WTC11 (cell line): ENCODE measurements at regions not wholly inside any gene's neighbourhood (a gene's known extent, or its start where the extent isn't known, plus 50 kb on each side); places are given as distances from the start of the nearest gene placed in this dataset.

Experiments used
- GRHL2 ChIP-seq: fragments of 250-450 bp; sonication (Bioruptor Pico); IDR thresholded peaks from 2 replicates; pipeline ENCODE4 v1.8.0; 2022; ENCODE audit warnings: mild to moderate bottlenecking, moderate library complexity; ENCODE audit not compliant: insufficient replicate concordance, severe bottlenecking
- JAZF1 ChIP-seq: fragments of 250-450 bp; sonication (Bioruptor Pico); IDR thresholded peaks from 2 replicates; pipeline ENCODE4 v1.9.0; 2021; ENCODE audit warnings: moderate library complexity, mild to moderate bottlenecking, inconsistent platforms
- MXD4 ChIP-seq: fragments of 250-450 bp; sonication (Bioruptor Pico); IDR thresholded peaks from 2 replicates; pipeline ENCODE4 v1.8.0; 2021; ENCODE audit warnings: mild to moderate bottlenecking, moderate library complexity, borderline replicate concordance
- NFYB ChIP-seq: sonication (generic); formaldehyde crosslinking; conservative IDR thresholded peaks from 2 replicates; pipeline ENCODE4 v1.8.0; 2022; ENCODE audit warnings: low read depth, missing genetic modification reagents
- NR1H2 ChIP-seq: sonication (generic); formaldehyde crosslinking; IDR thresholded peaks from 2 replicates; pipeline ENCODE4 v1.9.0; 2021; ENCODE audit warnings: mild to moderate bottlenecking, moderate library complexity, missing genetic modification reagents
- NR3C1 ChIP-seq: sonication (generic); formaldehyde crosslinking; conservative IDR thresholded peaks from 2 replicates; pipeline ENCODE4 v1.8.1; 2023; ENCODE audit warnings: low read depth, mild to moderate bottlenecking, missing genetic modification reagents
- ZNF121 ChIP-seq: sonication (generic); formaldehyde crosslinking; IDR thresholded peaks from 2 replicates; pipeline ENCODE4 v1.8.0; 2023; ENCODE audit warnings: missing genetic modification reagents
- ZNF263 ChIP-seq: sonication (generic); formaldehyde crosslinking; IDR thresholded peaks from 2 replicates; pipeline ENCODE4 v1.8.1; 2022; ENCODE audit warnings: low read depth, mild to moderate bottlenecking, moderate library complexity, missing genetic modification reagents
- ZNF416 ChIP-seq: fragments of 250-450 bp; sonication (Bioruptor Pico); IDR thresholded peaks from 2 replicates; pipeline ENCODE4 v1.9.0; 2021; ENCODE audit warnings: mild to moderate bottlenecking, inconsistent platforms
- TF ChIP-seq, protein P1 (sequence below): sonication (generic); formaldehyde crosslinking; IDR thresholded peaks from 2 replicates; pipeline ENCODE4 v1.8.1; 2023; ENCODE audit warnings: mild to moderate bottlenecking, missing genetic modification reagents, borderline replicate concordance
- TF ChIP-seq, protein P2 (sequence below): fragments of 200-600 bp; IDR thresholded peaks from 2 replicates; pipeline ENCODE4 v1.8.0; 2022; ENCODE audit warnings: antibody characterized with exemption
- TF ChIP-seq, protein P3 (sequence below): sonication (generic); formaldehyde crosslinking; IDR thresholded peaks from 2 replicates; pipeline ENCODE4 v1.8.1; 2022; ENCODE audit warnings: missing genetic modification reagents, borderline replicate concordance
- TF ChIP-seq, protein P4 (sequence below): sonication (generic); formaldehyde crosslinking; IDR thresholded peaks from 2 replicates; pipeline ENCODE4 v1.8.0; 2022; ENCODE audit warnings: mild to moderate bottlenecking, missing genetic modification reagents

DNA sequence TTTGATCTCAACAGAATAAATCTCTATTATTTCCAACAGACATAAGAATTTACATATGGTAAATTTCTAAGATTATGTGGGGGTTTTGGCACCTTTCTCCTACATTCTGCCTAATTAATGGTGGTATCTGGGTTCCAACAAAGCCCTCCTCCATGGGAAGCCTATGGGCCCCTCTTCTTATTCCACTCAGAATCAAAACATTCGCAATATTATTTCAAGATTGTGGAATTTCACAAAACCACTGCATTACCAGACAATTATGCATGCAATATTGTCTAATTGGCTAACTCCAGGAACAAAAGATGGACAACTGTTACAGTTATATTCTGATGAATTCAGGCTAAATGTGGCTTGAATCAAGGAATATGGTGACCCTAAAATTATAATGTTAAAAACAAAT lies 434.0 kb downstream of the NFIB start:
- TF ChIP-seq JAZF1 (no peak), ZNF263 (CRISPR knock-in tag) (no peak), ZNF416 (CRISPR knock-in tag) (no peak), GRHL2 (CRISPR knock-in tag) (no peak), NFYB (CRISPR knock-in tag) (no peak), ZNF121 (CRISPR knock-in tag) (no peak), MXD4 (CRISPR knock-in tag) (no peak), NR1H2 (CRISPR knock-in tag) (no peak), NR3C1 (CRISPR knock-in tag) (no peak)
- TF ChIP-seq, protein P1, sequence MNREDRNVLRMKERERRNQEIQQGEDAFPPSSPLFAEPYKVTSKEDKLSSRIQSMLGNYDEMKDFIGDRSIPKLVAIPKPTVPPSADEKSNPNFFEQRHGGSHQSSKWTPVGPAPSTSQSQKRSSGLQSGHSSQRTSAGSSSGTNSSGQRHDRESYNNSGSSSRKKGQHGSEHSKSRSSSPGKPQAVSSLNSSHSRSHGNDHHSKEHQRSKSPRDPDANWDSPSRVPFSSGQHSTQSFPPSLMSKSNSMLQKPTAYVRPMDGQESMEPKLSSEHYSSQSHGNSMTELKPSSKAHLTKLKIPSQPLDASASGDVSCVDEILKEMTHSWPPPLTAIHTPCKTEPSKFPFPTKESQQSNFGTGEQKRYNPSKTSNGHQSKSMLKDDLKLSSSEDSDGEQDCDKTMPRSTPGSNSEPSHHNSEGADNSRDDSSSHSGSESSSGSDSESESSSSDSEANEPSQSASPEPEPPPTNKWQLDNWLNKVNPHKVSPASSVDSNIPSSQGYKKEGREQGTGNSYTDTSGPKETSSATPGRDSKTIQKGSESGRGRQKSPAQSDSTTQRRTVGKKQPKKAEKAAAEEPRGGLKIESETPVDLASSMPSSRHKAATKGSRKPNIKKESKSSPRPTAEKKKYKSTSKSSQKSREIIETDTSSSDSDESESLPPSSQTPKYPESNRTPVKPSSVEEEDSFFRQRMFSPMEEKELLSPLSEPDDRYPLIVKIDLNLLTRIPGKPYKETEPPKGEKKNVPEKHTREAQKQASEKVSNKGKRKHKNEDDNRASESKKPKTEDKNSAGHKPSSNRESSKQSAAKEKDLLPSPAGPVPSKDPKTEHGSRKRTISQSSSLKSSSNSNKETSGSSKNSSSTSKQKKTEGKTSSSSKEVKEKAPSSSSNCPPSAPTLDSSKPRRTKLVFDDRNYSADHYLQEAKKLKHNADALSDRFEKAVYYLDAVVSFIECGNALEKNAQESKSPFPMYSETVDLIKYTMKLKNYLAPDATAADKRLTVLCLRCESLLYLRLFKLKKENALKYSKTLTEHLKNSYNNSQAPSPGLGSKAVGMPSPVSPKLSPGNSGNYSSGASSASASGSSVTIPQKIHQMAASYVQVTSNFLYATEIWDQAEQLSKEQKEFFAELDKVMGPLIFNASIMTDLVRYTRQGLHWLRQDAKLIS (CRISPR knock-in tag) = no peak
- TF ChIP-seq, protein P2, sequence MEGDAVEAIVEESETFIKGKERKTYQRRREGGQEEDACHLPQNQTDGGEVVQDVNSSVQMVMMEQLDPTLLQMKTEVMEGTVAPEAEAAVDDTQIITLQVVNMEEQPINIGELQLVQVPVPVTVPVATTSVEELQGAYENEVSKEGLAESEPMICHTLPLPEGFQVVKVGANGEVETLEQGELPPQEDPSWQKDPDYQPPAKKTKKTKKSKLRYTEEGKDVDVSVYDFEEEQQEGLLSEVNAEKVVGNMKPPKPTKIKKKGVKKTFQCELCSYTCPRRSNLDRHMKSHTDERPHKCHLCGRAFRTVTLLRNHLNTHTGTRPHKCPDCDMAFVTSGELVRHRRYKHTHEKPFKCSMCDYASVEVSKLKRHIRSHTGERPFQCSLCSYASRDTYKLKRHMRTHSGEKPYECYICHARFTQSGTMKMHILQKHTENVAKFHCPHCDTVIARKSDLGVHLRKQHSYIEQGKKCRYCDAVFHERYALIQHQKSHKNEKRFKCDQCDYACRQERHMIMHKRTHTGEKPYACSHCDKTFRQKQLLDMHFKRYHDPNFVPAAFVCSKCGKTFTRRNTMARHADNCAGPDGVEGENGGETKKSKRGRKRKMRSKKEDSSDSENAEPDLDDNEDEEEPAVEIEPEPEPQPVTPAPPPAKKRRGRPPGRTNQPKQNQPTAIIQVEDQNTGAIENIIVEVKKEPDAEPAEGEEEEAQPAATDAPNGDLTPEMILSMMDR = no peak
- TF ChIP-seq, protein P3, sequence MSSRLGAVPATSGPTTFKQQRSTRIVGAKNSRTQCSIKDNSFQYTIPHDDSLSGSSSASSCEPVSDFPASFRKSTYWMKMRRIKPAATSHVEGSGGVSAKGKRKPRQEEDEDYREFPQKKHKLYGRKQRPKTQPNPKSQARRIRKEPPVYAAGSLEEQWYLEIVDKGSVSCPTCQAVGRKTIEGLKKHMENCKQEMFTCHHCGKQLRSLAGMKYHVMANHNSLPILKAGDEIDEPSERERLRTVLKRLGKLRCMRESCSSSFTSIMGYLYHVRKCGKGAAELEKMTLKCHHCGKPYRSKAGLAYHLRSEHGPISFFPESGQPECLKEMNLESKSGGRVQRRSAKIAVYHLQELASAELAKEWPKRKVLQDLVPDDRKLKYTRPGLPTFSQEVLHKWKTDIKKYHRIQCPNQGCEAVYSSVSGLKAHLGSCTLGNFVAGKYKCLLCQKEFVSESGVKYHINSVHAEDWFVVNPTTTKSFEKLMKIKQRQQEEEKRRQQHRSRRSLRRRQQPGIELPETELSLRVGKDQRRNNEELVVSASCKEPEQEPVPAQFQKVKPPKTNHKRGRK (CRISPR knock-in tag) = no peak
- TF ChIP-seq, protein P4, sequence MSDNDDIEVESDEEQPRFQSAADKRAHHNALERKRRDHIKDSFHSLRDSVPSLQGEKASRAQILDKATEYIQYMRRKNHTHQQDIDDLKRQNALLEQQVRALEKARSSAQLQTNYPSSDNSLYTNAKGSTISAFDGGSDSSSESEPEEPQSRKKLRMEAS (CRISPR knock-in tag) = no peak
